ENCODE measurements at regions not wholly inside any gene's neighbourhood (a gene's known extent, or its start where the extent isn't known, plus 50 kb on each side); places are given as distances from the start of the nearest gene placed in this dataset.

- TF ChIP-seq CTCF (IDR thresholded peaks at IDR 0.05) (no peak), POLR2A (IDR thresholded peaks at IDR 0.05) (no peak), EP300 (IDR thresholded peaks at IDR 0.05) (no peak)
Measured at GRCh38 chr4:159455675-159456237, 352.9 kb downstream of the RAPGEF2 start.

Measured in ovary (tissue), 3 donors.